ENCODE measurements at regions not wholly inside any gene's neighbourhood (a gene's known extent, or its start where the extent isn't known, plus 50 kb on each side); places are given as distances from the start of the nearest gene placed in this dataset.

DNA sequence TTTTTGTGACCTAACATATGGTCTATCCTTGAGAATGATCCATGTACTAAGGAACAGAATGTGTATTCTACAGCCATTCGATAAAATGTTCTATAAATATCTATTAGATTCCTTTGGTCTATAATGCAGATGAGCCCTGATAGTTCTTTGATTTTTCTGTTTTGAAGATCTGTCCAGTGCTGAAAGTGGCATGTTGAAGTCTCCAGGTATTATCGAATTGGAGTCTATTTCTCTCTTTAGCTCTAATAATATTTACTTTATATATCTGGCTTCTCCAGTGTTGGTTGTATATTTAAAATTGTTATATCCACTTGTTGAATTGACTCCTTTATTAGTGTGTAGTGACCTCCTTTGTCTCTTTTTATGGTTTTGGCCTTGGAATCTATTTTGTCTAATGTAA, 377.9 kb downstream of the ARL6IP6 start:
- DNase-seq = no peak

DNA sequence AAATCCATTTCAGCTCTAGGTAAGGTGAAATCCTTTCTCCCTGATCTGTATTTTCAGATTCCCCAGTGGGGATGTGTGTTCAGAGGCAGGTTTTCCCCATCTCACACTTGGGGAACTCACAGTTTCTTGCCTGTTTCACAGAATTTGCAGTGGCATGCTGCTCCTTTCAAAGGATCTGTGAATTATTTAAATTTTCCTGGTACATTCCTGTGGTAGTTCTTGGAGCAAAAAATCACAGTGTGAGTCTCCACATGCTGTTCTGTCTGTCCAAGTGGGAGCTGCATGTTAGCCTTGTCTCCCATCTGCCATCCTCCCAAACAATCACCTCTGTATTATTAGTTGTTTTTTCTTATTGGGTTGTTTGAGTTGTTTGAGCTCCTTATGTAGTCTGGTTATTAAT, 372.9 kb downstream of the ARL6IP6 start:
- DNase-seq = no peak

DNA sequence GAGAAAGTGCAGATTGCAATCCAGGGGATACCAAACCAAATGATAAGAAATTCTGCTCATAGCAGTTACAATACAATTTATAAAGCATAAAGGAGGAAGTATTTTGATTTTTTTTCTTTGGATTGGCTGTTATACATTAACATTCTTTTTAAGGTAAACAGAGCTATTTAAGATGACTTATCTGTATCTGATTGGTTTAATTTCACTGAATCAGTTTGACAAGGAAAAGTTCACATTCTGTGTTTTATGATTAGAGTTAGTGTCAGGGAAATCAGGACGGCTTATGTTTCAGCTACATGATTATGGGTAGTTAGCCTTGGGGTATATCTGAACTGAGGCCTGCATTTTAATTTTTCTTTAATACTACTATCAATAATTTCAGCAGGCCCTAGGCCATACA, 360.9 kb downstream of the ARL6IP6 start:
- no peak for DNase-seq

GRCh38 chr2:153077311-153077710, 358.9 kb downstream of the ARL6IP6 start:
- DNase-seq = no peak

DNA sequence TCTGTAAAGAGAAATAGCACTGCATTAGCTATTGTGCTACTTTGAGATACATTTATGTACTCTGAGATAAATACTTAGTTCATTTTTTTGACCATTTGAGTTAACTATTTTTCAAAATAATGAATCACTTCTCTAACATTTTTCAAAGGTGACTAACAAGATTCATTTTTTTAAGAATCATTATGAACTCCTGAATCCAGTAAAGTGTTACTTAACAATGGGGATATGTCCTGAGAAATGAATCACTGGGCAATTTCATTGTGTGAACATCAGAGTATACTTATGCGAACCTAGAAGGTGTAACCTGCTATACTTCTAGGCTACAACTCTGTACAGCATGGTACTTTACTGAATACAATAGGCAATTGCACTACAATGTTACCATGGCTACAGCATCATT, 355.8 kb downstream of the ARL6IP6 start:
- no peak for DNase-seq

- no peak for DNase-seq
Measured at GRCh38 chr2:153072813-153073212, 354.4 kb downstream of the ARL6IP6 start.

DNA sequence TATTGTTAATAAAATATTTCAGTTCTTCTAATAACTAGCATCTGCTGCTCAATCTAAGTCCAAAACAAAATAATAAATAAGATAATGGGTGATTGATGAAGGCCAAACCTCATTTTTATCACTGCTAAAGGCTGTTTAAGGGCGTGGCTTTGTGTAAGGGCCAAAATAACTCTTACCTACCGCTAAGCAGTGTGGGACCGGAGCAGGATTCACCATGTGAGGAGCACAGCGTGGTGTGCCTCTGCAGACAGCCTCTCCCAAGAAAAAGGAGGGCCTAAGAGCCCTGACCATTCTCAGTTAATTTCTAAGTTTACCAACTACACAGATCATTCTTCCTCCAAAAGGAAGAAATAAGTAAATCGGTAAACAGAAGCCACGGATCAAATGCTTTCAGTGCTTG, 353.7 kb downstream of the ARL6IP6 start:
- DNase-seq = no peak

DNA sequence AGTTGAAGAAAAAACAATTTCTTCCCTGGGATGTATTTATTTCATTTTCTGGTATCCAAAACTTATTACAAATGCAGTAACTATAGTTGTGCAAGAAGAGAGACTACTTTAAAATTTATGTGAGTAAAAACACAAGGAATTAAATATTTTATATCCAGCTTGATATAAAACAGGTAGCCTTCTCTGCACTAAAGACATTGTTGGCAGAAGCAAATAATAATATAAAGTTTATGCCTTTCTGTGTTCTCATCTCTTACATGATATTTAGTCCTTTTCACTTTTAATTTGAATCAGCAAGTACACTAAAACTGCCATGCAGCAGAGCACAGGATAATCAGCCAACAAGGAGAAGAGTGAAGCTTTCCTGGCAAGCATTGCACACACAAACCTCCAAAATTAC, 352.7 kb downstream of the ARL6IP6 start:
- DNase-seq = no peak

GRCh38 chr2:153068915-153069314, 350.5 kb downstream of the ARL6IP6 start:
- DNase-seq = no peak

DNA sequence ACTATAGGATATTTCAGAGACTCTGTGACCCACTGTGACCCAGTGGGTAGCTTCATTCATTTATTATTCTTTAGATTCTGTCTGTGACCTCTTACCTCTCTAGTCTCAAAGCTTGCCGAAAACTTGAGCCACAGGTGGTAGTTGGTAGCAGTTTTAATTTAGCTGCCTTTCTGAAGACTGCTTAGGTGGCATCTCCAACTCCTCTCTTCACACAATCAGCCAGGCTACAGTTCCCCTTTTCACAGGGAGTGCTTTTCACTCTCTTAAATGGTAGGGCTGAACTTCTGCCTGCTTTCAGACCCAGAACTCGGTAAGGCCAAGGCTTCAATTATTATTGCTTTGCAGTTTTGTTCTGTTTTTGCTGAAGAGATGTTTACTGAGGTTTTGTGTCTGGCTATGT, 349.6 kb downstream of the ARL6IP6 start:
- no peak for DNase-seq

GRCh38 chr2:153059338-153060052, 341.1 kb downstream of the ARL6IP6 start:
- DNase-seq = no peak

- DNase-seq = no peak
Measured at GRCh38 chr2:153057743-153058142, 339.3 kb downstream of the ARL6IP6 start.

- no peak for DNase-seq
Measured at GRCh38 chr2:153055182-153055581, 336.8 kb downstream of the ARL6IP6 start.

GRCh38 chr2:153052807-153053559, 334.6 kb downstream of the ARL6IP6 start:
- no peak for DNase-seq

- DNase-seq = no peak
Measured at GRCh38 chr2:153047220-153047619, 328.8 kb downstream of the ARL6IP6 start.

- no peak for DNase-seq
Measured at GRCh38 chr2:153043385-153043784, 325.0 kb downstream of the ARL6IP6 start.

DNA sequence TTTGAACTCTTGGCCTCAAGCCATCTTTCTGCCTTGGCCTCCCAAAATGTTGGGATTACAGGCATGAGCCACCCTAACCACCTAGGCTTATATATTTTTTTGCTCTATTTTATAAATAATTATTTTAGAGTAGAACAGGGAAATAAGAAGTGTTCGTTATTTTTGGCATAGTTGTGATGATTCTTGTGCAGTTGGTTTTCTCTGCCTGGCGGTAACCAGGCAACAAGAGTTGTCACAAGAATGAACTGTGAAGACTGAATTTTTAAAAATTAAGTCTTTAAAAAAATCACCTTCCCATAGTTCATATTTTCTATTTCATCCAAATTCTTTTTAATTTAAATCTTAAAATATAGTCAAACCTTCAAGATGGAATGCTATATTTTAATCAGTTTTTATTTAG, 310.2 kb downstream of the ARL6IP6 start:
- DNase-seq = no peak

DNA sequence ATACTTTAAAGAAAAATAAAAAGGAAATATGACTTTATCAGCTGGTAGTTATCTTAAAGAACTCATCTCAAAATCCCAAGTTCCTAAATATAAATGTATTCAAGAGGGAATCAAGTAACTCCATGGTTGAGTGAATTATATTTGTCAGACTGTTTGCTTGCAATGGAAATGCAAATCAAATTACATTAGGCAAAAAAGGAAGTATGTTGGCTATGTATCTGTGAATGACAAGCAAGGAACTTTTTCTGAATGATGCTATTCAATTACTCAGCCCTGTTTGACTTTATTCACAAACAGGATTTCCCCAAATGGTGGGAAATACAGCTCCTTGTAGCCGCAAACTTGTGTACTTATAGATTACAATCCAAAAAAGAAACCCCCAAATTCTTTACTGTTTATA, 309.1 kb downstream of the ARL6IP6 start:
- DNase-seq = no peak

- no peak for DNase-seq
Measured at GRCh38 chr2:153020201-153020600, 301.8 kb downstream of the ARL6IP6 start.

- no peak for DNase-seq
Measured at GRCh38 chr2:153005071-153005730, 286.8 kb downstream of the ARL6IP6 start.

DNA sequence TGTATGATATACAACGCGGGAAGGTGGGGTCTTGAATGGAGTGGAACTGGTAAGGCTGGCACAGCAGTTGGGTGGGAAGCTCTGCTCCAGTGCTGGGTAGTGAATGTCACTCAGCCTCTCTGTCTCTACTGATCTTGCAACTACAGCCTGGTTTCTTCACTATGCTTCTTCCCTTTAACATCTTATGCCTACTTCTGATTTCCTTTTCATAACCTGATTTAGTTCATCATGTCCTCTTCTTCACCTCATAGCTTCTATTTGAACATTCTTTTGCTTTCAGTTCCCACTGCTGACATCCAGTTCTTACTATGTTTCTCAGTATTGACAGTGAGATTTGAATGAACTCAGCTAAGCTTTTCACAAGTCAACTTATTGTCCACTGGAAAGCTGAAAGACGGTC, 286.2 kb downstream of the ARL6IP6 start:
- DNase-seq = no peak

- DNase-seq = no peak
Measured at GRCh38 chr2:152974146-152974545, 255.7 kb downstream of the ARL6IP6 start.

- DNase-seq = no peak
Measured at GRCh38 chr2:152971685-152972084, 253.3 kb downstream of the ARL6IP6 start.

DNA sequence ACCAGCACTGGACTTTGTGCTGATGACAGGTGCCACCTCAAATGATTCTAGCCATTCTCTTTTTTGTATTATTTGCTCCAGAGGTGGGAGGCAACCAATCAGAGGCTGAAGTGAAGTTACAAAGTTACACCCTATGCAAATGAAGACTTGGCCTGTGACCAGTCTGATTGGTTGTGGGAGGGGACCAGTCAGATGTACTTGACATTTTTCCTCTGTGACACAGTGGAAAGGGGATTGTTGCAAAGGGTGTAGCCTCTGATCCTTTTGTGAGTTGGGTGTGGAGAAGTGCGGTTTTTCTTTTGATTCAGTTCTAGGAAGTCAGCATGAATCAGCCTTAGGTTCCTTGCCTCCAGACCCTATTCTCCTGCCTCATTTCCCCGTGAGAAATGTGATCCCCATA, 244.0 kb downstream of the ARL6IP6 start:
- no peak for DNase-seq

Data from CD4-positive, alpha-beta T cell treated with Interleukin-10 for 1 hour (primary cell).